Suppressor macrophage (primary cell): ENCODE measurements at regions not wholly inside any gene's neighbourhood (a gene's known extent, or its start where the extent isn't known, plus 50 kb on each side); places are given as distances from the start of the nearest gene placed in this dataset.
"Not testable (repeated sequence)": the region's sequence is repeated elsewhere in the genome, so short reads cannot be mapped to it uniquely, and the experiment has no call there.

ENCODE experiments used
- DNase-seq, 4 experiments: peaks; one replicate each; pipeline ENCODE4 v3.0.0-alpha.2; 2020 to 2022

DNA sequence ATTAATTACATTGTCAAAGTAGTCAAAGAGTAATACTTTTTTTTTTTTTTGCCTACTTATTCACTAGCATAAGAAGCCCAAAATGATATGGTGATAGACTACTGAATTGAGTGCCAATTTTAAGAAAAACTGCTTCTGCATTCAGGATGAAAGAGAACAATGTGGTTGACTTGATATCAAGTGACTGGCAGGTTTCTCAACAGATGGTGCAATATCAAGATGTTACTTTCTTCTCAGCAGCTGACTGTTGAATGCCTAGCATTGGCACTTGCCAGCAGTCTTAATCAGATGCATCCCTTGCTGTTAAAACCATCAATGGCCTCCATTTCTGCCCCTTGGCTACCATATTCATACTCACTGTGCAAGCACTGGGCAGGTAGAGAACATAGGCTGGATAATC, 863.2 kb downstream of the GBE1 start:
- DNase-seq: no peak

- DNase-seq: not testable (repeated sequence)
These were observed 864.4 kb downstream of the GBE1 start for GRCh38 chr3:80897005-80897404.

DNA sequence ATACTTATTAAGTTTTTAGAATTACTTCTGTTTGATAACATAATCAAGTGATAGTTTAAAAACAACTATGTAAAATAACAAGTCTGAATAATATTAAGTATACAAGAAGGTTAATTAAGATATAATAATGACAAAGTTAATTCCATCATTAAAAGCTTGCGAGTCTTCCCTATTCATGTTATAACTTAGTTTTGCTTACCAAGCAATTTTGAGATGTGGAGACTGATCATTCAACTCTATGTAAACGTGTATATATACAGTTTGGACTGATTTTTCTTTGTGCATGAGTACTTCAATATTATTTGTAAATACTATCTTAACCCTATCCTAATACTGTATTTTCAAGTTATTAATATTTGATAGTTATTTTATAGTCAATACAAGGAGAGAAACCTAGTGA, 870.9 kb downstream of the GBE1 start:
- DNase-seq: no peak

DNA sequence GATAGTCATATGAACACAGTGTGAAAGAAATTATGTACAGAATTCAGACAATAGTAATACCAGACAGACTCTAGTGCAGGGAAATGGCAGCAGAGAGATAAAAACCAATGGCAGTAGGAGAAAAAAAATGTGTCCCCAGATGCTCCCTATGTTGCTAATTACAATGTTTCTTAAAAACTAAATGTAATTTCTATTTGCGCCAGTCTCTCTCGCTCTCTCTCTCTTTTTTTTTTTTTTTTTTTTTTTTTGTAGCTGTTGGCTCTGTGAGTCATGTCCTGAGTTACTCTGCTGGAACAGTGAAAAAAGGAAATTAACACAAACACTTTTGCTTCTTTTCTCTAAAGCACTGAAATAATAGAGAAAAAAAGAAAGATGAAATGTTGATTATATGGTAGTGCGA, 871.9 kb downstream of the GBE1 start:
- DNase-seq: no peak

GRCh38 chr3:80870476-80871041, 890.9 kb downstream of the GBE1 start:
- DNase-seq: no peak

DNA sequence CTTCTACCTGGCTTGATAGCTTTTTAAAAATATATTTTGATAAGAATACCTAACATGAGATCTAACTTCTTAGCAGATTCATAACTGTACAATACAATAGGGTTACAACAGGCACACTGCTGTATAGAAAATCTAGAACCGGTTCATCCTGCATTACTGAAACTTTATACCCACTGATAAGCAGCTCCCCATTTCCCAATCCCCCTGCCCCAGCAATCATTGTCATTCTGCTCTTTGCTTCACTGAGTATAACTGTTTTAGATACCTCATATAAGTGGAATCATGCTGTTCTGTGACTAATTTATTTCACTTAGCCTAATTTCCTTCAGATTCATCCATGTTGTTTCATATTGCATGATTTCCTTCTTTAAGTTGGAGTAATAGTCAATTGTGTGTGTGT, 906.0 kb downstream of the GBE1 start:
- no peak for DNase-seq

DNA sequence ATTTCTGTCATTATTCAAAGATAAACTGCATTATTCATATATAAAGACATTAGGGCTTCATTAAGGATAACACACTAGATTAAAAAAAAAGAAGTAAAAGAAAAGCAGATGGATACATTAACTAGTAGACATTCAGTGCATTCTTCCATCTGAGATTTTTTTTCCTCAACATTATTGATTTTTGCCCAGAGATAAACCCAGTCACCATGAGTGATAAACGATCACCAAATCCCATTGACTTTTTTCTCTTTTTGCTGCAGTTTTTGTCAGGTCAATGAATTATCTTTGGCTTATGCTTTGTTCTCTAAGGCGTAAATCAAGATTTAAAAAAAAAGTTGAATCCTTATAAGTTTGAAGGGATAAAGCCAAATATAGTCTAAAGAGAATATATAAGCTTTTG, 925.0 kb downstream of the GBE1 start:
- DNase-seq: no peak

GRCh38 chr3:80807577-80807976, 953.9 kb downstream of the GBE1 start:
- DNase-seq: no peak

DNA sequence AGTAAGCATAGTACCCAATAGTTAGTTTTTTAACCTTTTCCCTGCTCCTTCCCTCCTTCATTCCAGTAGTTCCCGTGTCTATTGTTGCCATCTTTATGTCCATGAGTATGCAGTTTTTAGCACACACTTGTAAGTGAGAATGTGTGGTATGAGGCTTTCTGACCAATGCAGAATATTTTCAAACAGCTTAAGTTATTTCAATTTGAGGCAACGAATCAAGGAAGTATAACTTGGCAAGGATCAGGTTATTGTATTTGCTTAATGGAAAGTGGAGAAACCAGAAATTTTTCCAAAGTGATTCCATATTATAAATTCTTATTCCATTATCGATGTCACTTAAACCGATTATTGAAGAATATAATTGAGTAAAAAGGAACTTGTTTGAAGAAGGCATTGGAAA, 954.8 kb downstream of the GBE1 start:
- DNase-seq: no peak

DNA sequence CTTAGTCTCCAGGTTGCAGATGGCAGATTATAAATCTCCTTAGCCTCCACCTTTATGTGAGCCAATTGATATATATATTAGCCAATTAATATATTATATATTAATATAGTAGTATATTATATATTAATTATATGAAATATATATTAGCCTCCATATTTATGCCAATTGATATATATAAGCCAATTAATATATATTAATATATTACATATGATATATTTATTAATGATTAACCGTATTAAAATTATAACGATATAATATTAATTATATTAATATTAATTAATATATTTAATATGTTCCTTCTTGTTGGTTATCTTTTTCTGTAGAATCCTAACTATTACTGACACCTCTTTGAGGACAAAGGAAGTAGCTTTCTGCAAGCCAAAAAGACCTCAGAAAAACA, 972.5 kb downstream of the GBE1 start:
- DNase-seq: no peak

DNA sequence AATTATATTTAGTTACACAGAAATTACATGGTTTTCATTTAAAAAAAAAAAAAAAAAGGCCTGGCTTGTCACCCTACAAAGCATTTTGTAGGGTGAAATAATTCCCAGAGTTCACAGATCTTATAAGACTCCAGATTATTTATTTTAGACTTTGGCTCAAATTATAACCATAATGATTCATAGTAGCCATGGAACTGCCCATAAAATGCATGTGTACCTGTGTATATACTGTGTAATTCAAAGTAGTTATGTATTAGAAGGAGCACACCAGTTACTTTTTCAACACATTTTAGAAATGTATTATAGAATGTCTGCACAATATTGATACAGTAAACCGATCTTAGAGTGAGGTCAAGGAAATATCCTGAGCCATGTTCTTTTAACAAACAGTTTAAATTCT, 975.6 kb downstream of the GBE1 start:
- DNase-seq: no peak

DNA sequence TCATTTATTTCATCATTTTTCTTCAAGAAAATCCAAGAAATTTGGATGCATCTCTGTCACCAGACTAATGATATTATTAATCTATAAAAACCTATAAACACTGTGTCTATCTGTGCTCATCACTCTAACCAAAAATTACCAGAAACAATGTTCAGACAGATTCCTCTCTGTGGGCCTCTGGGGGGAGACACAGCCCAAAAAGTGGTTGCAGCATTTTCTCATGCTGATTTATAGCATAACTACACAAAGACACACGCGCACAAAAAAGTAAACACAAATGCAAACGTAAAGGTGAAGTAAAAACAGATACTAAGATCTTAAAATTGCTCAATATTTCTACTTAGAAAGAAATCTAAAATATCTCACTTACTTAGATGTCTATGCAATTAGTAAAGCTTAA, 976.0 kb downstream of the GBE1 start:
- no peak for DNase-seq

GRCh38 chr3:80771085-80771484, 990.4 kb downstream of the GBE1 start:
- DNase-seq: peak in 2 of 4 experiments; percentile 10 to 18

DNA sequence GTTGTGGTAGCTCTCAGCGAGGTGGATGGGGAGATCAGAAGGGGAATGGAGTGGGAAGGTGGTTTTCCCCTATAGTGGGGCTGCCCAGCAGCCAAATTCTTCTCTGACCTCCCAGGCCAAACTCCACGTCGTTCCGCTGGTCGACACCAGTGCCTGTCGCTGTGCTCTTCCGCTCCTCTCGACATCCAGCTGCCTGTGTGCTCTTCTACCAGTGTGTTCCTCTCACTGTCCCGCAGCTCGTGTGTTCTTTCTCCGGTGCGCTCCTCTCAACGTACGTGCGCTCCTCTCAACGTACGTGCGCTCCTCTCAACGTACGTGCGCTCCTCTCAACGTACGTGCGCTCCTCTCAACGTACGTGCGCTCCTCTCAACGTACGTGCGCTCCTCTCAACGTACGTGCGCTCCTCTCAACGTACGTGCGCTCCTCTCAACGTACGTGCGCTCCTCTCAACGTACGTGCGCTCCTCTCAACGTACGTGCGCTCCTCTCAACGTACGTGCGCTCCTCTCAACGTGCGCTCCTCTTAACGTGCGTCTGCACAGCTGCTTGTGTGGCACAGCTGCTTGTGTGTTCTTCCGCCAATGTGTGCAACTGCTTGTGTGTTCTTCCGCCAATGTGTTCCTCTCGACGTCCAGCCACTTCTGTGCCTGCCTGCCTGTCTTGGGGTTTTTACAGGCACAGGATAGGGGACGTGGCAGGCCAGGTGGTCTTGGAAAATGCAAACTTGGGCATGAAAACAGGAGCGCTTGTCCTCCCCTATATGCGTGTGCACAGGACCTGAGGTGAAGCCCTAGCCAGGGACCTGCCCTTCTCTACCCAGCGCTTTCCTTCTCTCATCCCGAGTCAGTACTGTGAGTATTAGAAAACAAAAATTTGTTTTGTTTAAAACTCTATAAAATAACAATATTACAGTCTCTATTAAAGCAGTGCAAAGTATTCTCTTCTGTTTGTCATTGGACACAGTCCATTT, 991.1 kb downstream of the GBE1 start:
- peak in 3 of 4 experiments; percentile 1 to 30 (median 2) for DNase-seq

GRCh38 chr3:80769683-80770082, 991.8 kb downstream of the GBE1 start:
- DNase-seq: no peak

DNA sequence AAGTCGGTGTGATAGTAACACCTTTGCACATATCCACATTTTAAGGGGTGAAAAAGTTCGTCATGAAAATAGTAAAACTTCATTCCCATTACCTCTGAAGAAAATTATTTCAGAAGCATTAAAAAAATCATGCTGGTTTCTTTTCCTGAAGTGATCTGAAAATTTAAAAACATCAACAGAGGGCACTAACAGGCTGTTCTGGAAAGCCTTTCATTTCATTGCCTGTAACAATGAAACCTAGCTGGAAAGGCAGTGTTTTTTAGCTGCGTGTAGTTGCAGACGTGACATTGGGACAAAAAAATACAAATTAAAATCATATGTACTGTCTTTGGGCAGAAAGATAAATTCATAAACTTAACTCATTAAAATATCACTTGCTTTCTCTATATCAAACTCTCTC, 993.8 kb downstream of the GBE1 start:
- no peak for DNase-seq

DNA sequence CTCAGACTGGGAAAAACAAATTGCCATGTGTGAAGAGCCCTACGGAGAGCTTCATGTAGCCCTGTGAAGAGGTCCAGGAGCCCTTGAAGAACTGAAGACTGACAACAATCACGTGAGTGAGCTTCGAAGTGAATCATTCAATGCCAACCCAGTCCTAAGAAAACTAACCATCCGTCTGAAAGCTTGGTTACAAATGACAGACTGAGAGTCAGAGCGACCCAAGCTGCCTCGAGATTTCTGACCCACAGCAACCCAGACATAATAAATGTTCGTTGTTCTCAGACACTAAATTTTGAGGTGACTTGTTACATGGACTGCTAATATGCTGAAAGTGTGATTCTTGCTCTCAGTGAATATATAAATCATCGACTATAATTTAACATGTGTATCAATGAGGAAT, 987.2 kb upstream of the ROBO1 start:
- no peak for DNase-seq

GRCh38 chr3:80753021-80753420, 985.2 kb upstream of the ROBO1 start:
- DNase-seq: no peak

DNA sequence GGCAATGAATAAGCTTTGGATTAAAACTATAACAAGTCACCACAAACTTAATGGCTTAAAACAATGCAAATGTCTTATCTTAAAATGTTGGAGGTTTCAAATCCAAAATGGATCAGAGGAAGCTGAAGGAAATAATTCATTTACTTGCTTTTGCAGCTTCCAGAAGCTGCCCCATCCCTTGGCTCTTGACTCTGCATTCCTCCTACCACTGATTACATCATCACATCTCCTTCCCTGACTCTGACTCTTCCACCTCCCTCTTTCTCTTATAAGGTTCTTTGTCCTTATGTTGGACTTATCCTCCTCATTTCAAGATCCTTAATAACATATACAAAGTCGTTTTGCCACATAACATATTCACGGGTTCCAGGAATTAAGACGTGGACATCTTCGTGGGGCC, 982.8 kb upstream of the ROBO1 start:
- DNase-seq: no peak

DNA sequence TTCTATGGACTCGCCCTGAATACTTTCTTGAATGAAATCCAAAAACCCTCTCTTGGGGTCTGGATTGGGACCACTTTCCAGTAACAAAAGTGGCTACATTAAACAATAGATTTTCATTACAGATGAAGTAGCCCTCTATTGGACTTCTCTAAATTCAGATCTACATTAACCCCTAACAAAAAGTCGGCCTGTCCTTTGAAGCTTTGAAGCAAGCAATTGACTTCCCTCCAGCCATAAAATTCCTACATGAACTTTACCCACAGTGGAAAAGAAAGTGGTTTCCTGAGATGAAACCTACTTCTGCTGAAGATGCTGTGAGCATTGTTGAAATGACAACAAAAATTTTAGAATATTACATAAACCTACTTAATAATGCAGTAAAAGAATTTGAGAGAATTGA, 967.1 kb upstream of the ROBO1 start:
- no peak for DNase-seq

DNA sequence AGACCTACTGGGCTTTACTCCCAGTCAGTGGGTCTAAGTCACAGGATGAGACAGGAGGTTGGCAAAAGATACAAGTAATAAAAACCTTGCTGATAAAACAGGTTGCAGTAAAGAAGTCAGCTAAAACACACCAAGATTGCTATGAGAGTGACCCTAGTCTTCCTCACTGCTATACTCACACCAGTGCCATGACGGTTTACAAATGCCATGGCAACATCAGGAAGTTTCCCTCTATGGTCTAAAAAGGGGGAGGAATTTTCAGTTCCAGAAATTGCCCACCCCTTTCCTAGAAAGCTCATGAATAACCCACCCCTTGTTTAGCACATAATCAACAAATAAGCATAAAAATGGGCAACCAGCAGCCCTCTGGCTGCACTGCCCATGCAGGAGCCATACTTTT, 966.7 kb upstream of the ROBO1 start:
- no peak for DNase-seq

- peak in 3 of 4 experiments; percentile 13 to 26 (median 22) for DNase-seq
These were observed 965.9 kb upstream of the ROBO1 start for GRCh38 chr3:80733522-80734176.

- not testable (repeated sequence) for DNase-seq
These were observed 959.8 kb upstream of the ROBO1 start for GRCh38 chr3:80727561-80727960.
